ENCODE measurements at regions not wholly inside any gene's neighbourhood (a gene's known extent, or its start where the extent isn't known, plus 50 kb on each side); places are given as distances from the start of the nearest gene placed in this dataset.

DNA sequence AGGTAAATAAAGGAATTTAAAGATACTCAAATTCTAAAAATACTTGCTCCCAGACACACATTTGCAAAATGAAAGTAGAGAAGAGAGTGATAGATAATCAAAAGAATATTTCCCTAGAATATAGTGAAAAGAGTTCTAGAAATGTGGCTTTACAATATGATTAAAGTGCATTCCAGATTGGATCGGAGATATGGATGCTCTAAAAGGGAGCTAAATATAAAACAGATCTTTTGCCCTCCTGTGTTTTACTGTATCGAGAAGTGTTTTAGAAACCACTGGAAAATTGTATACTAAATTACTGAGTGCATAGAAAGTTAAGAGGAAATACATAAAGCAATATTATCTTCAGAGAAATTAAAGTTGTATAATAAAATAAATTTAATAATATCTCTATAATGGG is 1392.0 kb downstream of the TECRL start:
- H3K4me1 ChIP-seq: no peaks in the 10 kb centered on the region
- H3K9me3 ChIP-seq: no peaks in the 10 kb centered on the region
- H3K36me3 ChIP-seq: no peaks in the 10 kb centered on the region
- H3K27ac ChIP-seq: no peak overlapping the region
- no peak for ATAC-seq
- H3K4me3 ChIP-seq: no peak overlapping the region
- no peak for DNase-seq
- H3K27me3 ChIP-seq (ENCODE audit: low read depth): no peaks in the 10 kb centered on the region
- intact Hi-C loops (cut with DNase I): no loop called here
- no peak for TF ChIP-seq CTCF (IDR thresholded peaks at IDR 0.05)

GRCh38 chr4:62970846-62971245 is 1438.4 kb downstream of the TECRL start:
- no peak for TF ChIP-seq CTCF (IDR thresholded peaks at IDR 0.05)
- Histone ChIP-seq H3K4me1 (no peaks in the 10 kb centered on the region), H3K9me3 (no peaks in the 10 kb centered on the region), H3K27me3 (ENCODE audit: low read depth) (no peaks in the 10 kb centered on the region), H3K27ac (no peak overlapping the region), H3K36me3 (no peaks in the 10 kb centered on the region), H3K4me3 (no peak overlapping the region)
- intact Hi-C loops (cut with DNase I): no loop called here
- ATAC-seq: no peak
- DNase-seq: no peak

- no peaks in the 10 kb centered on the region for H3K27me3 ChIP-seq (ENCODE audit: low read depth)
- no peak overlapping the region for H3K4me3 ChIP-seq
- DNase-seq (no peak), ATAC-seq (no peak)
- intact Hi-C loops (cut with DNase I): no loop called here
- TF ChIP-seq CTCF (IDR thresholded peaks at IDR 0.05): no peak
- H3K9me3 ChIP-seq: no peaks in the 10 kb centered on the region
- no peak overlapping the region for H3K27ac ChIP-seq
- H3K4me1 ChIP-seq: no peaks in the 10 kb centered on the region
- no peaks in the 10 kb centered on the region for H3K36me3 ChIP-seq
Measured at GRCh38 chr4:62960415-62960814, 1448.8 kb downstream of the TECRL start.

GRCh38 chr4:62953752-62954151 is 1455.5 kb downstream of the TECRL start:
- no peaks in the 10 kb centered on the region for H3K27me3 ChIP-seq (ENCODE audit: low read depth)
- ATAC-seq: no peak
- H3K4me3 ChIP-seq: no peak overlapping the region
- no peak for TF ChIP-seq CTCF (IDR thresholded peaks at IDR 0.05)
- intact Hi-C loops (cut with DNase I): no loop called here
- no peak overlapping the region for H3K27ac ChIP-seq
- no peak for DNase-seq
- H3K4me1 ChIP-seq: no peaks in the 10 kb centered on the region
- H3K9me3 ChIP-seq: no peaks in the 10 kb centered on the region
- no peaks in the 10 kb centered on the region for H3K36me3 ChIP-seq

DNA sequence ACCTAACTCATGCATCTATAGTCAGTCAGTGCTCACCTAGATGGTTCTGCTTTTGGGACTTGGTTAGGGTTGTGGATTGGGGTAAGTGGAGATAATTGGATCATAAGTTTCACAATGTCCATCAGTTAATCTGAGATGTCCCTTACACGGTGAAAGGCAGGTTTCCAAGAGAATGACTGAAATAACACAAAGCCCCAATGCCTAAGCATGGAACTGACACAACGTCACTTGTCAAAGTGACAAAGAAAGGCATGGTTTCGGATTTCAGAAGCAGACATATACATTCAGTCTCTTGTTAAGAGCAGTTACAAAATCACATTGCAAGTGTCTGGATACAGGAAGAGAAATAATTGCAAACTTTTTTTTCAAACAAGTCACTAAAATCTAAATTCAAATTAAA is 1456.9 kb downstream of the TECRL start:
- H3K27ac ChIP-seq: no peak overlapping the region
- H3K36me3 ChIP-seq: no peaks in the 10 kb centered on the region
- no peaks in the 10 kb centered on the region for H3K27me3 ChIP-seq (ENCODE audit: low read depth)
- intact Hi-C loops (cut with DNase I): no loop called here
- no peaks in the 10 kb centered on the region for H3K4me1 ChIP-seq
- no peak overlapping the region for H3K4me3 ChIP-seq
- ATAC-seq (no peak), DNase-seq (no peak)
- no peak for TF ChIP-seq CTCF (IDR thresholded peaks at IDR 0.05)
- H3K9me3 ChIP-seq: no peaks in the 10 kb centered on the region

DNA sequence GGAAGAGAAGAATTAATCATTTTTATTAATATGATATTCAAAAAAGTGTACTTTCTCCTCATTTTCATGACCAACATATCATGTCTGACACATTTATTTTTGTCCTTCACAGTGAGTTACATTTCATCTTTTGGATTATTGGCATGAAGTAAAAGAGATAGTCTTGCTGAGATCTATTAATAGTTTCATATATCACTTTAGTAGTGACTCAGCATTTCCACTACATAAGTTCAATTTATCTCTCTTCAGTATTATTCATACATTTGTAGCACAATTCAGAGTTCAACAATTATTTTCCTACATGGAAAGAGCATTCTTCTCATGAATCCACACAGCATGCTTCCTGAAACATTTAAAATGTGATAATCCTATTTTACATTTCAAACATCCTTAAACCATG is 1461.1 kb downstream of the TECRL start:
- DNase-seq (no peak), ATAC-seq (no peak)
- intact Hi-C loops (cut with DNase I): no loop called here
- no peak overlapping the region for H3K4me3 ChIP-seq
- H3K9me3 ChIP-seq: no peaks in the 10 kb centered on the region
- no peaks in the 10 kb centered on the region for H3K4me1 ChIP-seq
- no peak for TF ChIP-seq CTCF (IDR thresholded peaks at IDR 0.05)
- no peaks in the 10 kb centered on the region for H3K27me3 ChIP-seq (ENCODE audit: low read depth)
- H3K27ac ChIP-seq: no peak overlapping the region
- H3K36me3 ChIP-seq: no peaks in the 10 kb centered on the region

Data from lower lobe of right lung (tissue), 2 donors.